ENCODE measurements at regions not wholly inside any gene's neighbourhood (a gene's known extent, or its start where the extent isn't known, plus 50 kb on each side); places are given as distances from the start of the nearest gene placed in this dataset.

DNA sequence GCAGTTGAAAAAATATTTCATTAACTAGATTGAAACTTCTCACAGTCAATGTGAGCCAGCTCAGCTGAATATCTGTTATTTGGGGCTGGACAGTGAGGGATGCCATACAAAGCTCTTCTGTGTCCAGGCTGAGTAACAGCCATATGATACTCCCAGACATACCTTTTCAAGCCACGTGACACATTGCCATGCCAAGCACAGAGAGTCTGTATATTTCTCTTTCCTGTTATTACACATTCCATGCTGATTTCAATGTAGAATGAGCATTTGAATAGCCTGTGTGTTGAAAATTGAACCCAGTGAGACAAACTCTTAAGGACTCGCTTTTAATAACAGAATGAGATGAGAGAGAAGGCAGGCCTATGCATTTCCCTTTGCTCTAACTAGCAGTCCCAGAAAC is 334.7 kb upstream of the RASGRP1 start:
- TF ChIP-seq, protein P1, sequence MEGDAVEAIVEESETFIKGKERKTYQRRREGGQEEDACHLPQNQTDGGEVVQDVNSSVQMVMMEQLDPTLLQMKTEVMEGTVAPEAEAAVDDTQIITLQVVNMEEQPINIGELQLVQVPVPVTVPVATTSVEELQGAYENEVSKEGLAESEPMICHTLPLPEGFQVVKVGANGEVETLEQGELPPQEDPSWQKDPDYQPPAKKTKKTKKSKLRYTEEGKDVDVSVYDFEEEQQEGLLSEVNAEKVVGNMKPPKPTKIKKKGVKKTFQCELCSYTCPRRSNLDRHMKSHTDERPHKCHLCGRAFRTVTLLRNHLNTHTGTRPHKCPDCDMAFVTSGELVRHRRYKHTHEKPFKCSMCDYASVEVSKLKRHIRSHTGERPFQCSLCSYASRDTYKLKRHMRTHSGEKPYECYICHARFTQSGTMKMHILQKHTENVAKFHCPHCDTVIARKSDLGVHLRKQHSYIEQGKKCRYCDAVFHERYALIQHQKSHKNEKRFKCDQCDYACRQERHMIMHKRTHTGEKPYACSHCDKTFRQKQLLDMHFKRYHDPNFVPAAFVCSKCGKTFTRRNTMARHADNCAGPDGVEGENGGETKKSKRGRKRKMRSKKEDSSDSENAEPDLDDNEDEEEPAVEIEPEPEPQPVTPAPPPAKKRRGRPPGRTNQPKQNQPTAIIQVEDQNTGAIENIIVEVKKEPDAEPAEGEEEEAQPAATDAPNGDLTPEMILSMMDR (IDR thresholded peaks at IDR 0.05) = no peak
- no peak for TF ChIP-seq POLR2A (IDR thresholded peaks at IDR 0.05)

Measured in esophagus squamous epithelium (tissue), 4 donors.